IPS-18c (cell line): ENCODE measurements at regions not wholly inside any gene's neighbourhood (a gene's known extent, or its start where the extent isn't known, plus 50 kb on each side); places are given as distances from the start of the nearest gene placed in this dataset.

Experiments
- H3K4me3 ChIP-seq: 2 replicates; pipeline ENCODE4 v1.7.0; 2013; ENCODE audit warnings: low read depth, mild to moderate bottlenecking, low read length, moderate library complexity; ENCODE audit not compliant: insufficient read depth
- H3K9me3 ChIP-seq: one replicate; pipeline ENCODE4 v1.6.1; 2013; ENCODE audit warnings: mild to moderate bottlenecking, low read length, moderate library complexity; ENCODE audit not compliant: control insufficient read depth, insufficient read depth

DNA sequence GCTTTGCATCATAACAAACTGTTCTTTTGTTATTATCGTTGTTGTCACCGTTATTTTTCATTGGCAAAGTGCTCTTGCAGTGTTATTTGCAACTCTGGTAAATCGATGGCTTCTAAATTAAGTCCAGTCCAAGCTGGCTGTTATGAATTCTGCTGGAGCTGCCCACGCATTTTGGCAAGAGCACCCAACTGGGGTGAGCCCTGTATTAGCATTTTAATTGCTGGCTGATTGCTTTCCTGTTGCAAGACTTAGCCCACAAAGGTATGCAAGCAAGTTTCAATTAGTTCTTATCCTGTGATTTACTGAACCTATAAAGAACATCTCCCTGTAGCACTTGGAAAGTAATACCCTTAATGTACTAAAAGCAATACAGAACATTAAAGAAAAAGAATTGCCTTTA, 226.8 kb downstream of the ACTR3B start:
- Histone ChIP-seq H3K9me3 (no peaks in the 10 kb centered on the region), H3K4me3 (peak overlapping the region; percentile 17; the same call in 1 of the 2 replicates)

- H3K9me3 ChIP-seq, result no peaks in the 10 kb centered on the region
- no peak overlapping the region for H3K4me3 ChIP-seq
Observed at GRCh38 chr7:152987656-152988055, 228.1 kb downstream of the ACTR3B start.

DNA sequence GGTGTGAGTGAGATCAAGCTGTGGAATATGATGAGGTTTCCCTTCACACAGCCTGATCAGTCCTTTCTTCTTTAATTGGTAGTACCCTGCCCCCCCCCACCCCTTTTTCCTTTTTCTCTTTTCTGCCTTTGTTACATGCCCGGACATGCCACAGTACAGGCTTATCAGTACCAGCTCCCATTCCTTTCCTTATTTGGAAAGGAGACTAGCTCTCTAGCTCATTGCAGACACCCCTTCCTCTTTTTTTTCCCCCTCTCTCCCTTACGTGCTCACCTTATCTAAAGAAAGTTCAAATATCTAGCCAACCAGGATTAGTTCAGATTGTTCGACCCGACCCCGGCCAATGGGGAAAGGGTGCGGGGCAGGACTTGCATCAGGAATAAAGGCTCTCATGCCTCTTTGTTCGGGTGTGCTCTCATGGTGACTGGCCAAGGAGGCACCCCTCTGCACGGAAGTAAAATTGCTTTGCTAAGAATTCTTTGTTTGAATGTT, 230.4 kb downstream of the ACTR3B start:
- no peak overlapping the region for H3K4me3 ChIP-seq
- H3K9me3 ChIP-seq, result no peaks in the 10 kb centered on the region

- peaks cover 11% of the 10 kb centered on the region for H3K9me3 ChIP-seq
- H3K4me3 ChIP-seq, result no peak overlapping the region
Observed at GRCh38 chr7:152998420-152998819, 238.9 kb downstream of the ACTR3B start.

DNA sequence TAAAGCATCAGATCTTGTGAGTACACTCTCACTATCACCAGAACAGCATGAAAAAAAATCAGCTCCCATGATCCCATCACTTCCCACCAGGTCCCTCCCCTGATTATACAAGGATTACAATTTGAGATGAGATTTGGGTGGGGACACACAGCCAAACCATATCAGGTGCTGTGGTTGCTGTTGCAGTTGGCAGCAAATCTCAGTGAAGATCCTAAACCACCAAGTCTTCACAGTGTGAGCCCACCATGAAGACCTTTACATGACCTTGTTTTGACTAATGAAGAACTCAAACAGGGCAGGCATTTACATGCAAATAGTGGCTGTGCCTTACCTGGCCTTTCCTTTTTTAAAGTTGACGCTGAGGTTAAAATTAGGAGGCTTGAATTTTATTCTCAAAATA, 242.6 kb downstream of the ACTR3B start:
- peaks cover 11% of the 10 kb centered on the region for H3K9me3 ChIP-seq
- no peak overlapping the region for H3K4me3 ChIP-seq

DNA sequence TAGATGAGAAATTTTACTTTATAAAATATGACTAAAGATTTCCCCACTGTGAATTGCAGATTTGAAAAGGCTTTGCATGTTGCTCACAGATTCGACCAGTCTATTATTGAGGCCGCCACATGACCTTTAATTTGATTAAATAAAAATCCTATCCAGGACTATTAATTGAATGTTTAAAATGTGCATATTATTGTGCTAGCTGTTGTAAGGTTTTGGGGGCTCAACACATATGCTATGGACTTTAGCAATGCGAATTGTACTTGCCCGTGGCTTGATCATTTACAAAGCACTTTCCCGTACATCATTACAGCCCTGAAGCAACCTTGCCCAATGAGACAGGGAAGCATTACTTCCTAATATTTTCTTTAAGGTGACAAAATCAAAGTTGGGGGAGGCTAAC, 243.0 kb downstream of the ACTR3B start:
- Histone ChIP-seq H3K4me3 (no peak overlapping the region), H3K9me3 (peaks cover 11% of the 10 kb centered on the region)

GRCh38 chr7:153004341-153004740, 244.8 kb downstream of the ACTR3B start:
- peaks cover 11% of the 10 kb centered on the region for H3K9me3 ChIP-seq
- H3K4me3 ChIP-seq, result no peak overlapping the region

DNA sequence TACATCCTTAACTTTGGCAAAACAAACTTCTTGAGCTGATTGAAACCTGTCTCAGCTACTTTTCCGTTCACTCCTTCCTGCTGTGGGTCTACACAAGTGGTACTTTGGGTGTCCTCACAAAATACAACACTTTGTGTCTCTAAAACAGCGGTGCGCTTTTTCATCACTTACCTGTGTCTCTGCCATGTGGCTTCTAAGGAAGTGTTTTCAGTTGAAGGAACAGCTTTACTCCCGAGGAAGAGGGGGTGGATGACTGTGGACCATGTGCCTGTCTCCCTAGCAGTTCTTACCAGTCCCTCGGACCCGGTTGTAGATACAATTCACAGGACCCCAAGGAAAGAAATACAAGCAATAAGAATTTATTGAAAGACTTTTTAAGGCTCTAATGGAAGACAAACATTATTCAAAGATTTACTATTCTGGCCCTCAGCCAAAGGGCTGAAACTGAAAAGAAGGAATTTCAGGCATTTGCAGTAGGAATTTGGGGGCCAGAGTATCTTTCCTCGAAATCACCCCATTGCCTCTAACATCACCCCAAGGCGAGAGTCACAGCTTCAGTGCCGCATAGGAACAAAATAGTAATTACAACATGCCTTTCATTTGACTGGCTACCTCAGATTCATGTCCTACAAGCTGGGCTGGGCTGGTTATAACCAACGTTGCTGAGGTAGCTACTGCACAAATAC, 246.3 kb downstream of the ACTR3B start:
- Histone ChIP-seq H3K9me3 (peaks cover 3% of the 10 kb centered on the region), H3K4me3 (no peak overlapping the region)

- H3K9me3 ChIP-seq, result no peaks in the 10 kb centered on the region
Observed at GRCh38 chr7:153006452-153006851, 246.9 kb downstream of the ACTR3B start.

DNA sequence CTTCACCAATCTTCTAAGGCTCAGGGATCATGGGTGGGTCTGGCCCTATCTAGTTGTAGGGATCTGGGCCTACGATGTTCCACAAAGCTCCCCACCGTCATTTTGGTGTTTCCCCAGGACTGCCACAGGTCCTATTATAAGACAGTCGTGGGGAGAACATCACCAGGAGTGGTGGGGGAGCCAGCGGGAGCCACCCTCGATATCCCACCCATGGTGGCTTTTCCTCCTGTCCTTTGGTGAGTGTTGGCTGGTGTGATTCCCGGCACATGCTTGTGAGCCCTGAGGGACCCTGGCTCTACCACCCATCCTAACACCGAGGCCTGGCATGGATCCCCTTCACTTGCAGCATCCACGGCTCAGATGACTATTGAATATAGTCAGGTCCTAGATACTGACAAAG, 247.4 kb downstream of the ACTR3B start:
- H3K4me3 ChIP-seq, result no peak overlapping the region
- H3K9me3 ChIP-seq, result no peaks in the 10 kb centered on the region

More at GRCh38 chr7:153006452-153006851, 246.9 kb downstream of the ACTR3B start:
- no peak overlapping the region for H3K4me3 ChIP-seq

- H3K4me3 ChIP-seq, result no peak overlapping the region
- no peaks in the 10 kb centered on the region for H3K9me3 ChIP-seq
Observed at GRCh38 chr7:153010416-153010815, 250.9 kb downstream of the ACTR3B start.

- Histone ChIP-seq H3K4me3 (no peak overlapping the region), H3K9me3 (no peaks in the 10 kb centered on the region)
Observed at GRCh38 chr7:153012203-153012602, 252.7 kb downstream of the ACTR3B start.

DNA sequence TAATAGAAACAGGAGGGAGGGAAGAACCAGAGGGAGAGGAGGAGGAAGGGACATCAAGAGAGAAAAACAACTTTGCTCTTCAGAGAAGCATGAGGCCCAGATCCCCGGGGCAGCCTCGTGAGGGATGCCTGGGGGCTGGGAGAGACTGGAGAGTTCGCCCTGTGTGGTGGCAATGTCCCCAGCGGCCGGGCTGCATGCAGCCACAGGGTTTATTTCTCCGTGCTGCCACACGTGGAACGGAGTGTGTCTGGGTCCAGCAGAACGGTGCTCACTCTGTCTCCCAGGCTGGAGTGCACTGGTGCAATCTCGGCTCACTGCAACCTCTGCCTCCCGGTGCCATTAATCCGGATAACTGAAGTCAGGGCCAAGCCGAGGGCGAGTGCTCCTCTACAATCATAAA, 257.7 kb downstream of the ACTR3B start:
- Histone ChIP-seq H3K9me3 (no peaks in the 10 kb centered on the region), H3K4me3 (no peak overlapping the region)

GRCh38 chr7:153021542-153021941, 262.0 kb downstream of the ACTR3B start:
- no peaks in the 10 kb centered on the region for H3K9me3 ChIP-seq
- no peak overlapping the region for H3K4me3 ChIP-seq

- no peaks in the 10 kb centered on the region for H3K9me3 ChIP-seq
Observed at GRCh38 chr7:153022475-153023193, 263.1 kb downstream of the ACTR3B start.

GRCh38 chr7:153023194-153023592, 263.6 kb downstream of the ACTR3B start:
- no peak overlapping the region for H3K4me3 ChIP-seq

More at GRCh38 chr7:153022475-153023193, 263.1 kb downstream of the ACTR3B start:
- no peak overlapping the region for H3K4me3 ChIP-seq

GRCh38 chr7:153027210-153027609, 267.7 kb downstream of the ACTR3B start:
- Histone ChIP-seq H3K9me3 (no peaks in the 10 kb centered on the region), H3K4me3 (no peak overlapping the region)

More at GRCh38 chr7:153023194-153023592, 263.6 kb downstream of the ACTR3B start:
- no peaks in the 10 kb centered on the region for H3K9me3 ChIP-seq

DNA sequence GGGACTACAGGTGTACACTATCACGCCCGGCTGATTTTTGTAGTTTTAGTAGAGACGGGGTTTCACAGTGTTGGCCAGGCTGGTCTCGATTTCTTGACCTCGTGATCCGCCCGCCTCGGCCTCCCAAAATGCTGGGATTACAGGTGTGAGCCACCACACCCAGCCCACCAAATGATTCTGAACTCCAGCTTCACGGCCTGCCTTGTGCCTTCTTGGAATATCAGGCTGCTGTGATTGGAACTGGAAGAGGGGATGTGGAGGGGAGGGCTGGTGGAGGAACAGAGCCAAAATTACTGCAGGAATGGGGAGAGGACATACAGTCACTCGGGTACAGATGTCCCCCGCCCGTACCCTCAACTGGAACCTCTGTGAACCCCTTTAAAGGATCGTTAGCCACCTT, 268.4 kb downstream of the ACTR3B start:
- Histone ChIP-seq H3K4me3 (no peak overlapping the region), H3K9me3 (no peaks in the 10 kb centered on the region)
